Liver (tissue), 8 donors: ENCODE measurements at regions not wholly inside any gene's neighbourhood (a gene's known extent, or its start where the extent isn't known, plus 50 kb on each side); places are given as distances from the start of the nearest gene placed in this dataset.

ENCODE experiments used
- DNase-seq: peaks from one replicate; pipeline ENCODE4 v3.0.0-alpha.2; 2017; ENCODE audit warnings: low spot score
- H3K27ac ChIP-seq, 2 donors: one replicate each; pipeline ENCODE4 v1.7.0; 2013; ENCODE audit warnings: inconsistent platforms in 2 of 2, low read length in 2 of 2, control low read depth in 1 of 2, low read depth in 1 of 2, mild to moderate bottlenecking in 1 of 2
- H3K27me3 ChIP-seq, 4 donors: one replicate each; pipeline versions ENCODE4 v1.6.1 to v1.7.0; 2013; ENCODE audit warnings: low read length in 3 of 4, inconsistent platforms in 1 of 4, mild to moderate bottlenecking in 1 of 4, moderate library complexity in 1 of 4; ENCODE audit not compliant: control insufficient read depth in 4 of 4, insufficient read depth in 4 of 4
- H3K36me3 ChIP-seq, 4 donors: one replicate each; pipeline versions ENCODE4 v1.6.1 to v1.7.0; 2013; ENCODE audit warnings: low read length in 3 of 4, mild to moderate bottlenecking in 3 of 4, low read depth in 1 of 4, moderate library complexity in 1 of 4; ENCODE audit not compliant: control insufficient read depth in 4 of 4, insufficient read depth in 3 of 4
- H3K4me1 ChIP-seq, 4 donors: one replicate each; pipeline versions ENCODE4 v1.6.1 to v1.7.0; 2013; ENCODE audit warnings: low read length in 3 of 4, mild to moderate bottlenecking in 3 of 4, moderate library complexity in 1 of 4; ENCODE audit not compliant: control insufficient read depth in 4 of 4, insufficient read depth in 4 of 4
- H3K4me3 ChIP-seq, 3 donors: one replicate each; pipeline versions ENCODE4 v1.6.1 to v1.7.0; 2013; ENCODE audit warnings: low read length in 3 of 3, control low read depth in 1 of 3, low read depth in 1 of 3, mild to moderate bottlenecking in 1 of 3
- H3K9ac ChIP-seq, 2 donors: one replicate each; pipeline ENCODE4 v1.7.0; 2013; ENCODE audit warnings: low read length in 2 of 2, mild to moderate bottlenecking in 2 of 2, moderate library complexity in 2 of 2, control low read depth in 1 of 2, low read depth in 1 of 2
- H3K9me3 ChIP-seq, 4 donors: one replicate each; pipeline versions ENCODE4 v1.6.1 to v1.7.0; 2013; ENCODE audit warnings: low read length in 3 of 4; ENCODE audit not compliant: control insufficient read depth in 4 of 4
- ATF3 ChIP-seq: IDR thresholded peaks from 2 replicates; pipeline ENCODE4 v1.6.1; 2016; ENCODE audit warnings: antibody characterized with exemption
- CTCF ChIP-seq: fragments of 150-350 bp; IDR thresholded peaks from 2 replicates; pipeline ENCODE4 v1.5.1; 2017; ENCODE audit warnings: improper control_type of control experiment, low read depth, low read length; ENCODE audit not compliant: missing input control
- EGR1 ChIP-seq, 2 donors: IDR thresholded peaks; 2 replicates each; pipeline ENCODE4 v1.6.1; 2016 to 2018; ENCODE audit warnings: antibody characterized with exemption in 2 of 2, low read depth in 2 of 2
- FOXA1 ChIP-seq: IDR thresholded peaks from 2 replicates; pipeline ENCODE4 v1.6.1; 2016; ENCODE audit warnings: antibody characterized with exemption
- FOXA2 ChIP-seq: IDR thresholded peaks from 2 replicates; pipeline ENCODE4 v1.6.1; 2016; ENCODE audit warnings: antibody characterized with exemption
- GABPA ChIP-seq, 2 donors: IDR thresholded peaks in 1 of 2; conservative IDR thresholded peaks in 1 of 2; 2 replicates each; pipeline ENCODE4 v1.6.1; 2016; ENCODE audit warnings: antibody characterized with exemption in 2 of 2, mild to moderate bottlenecking in 1 of 2, moderate library complexity in 1 of 2
- HNF4A ChIP-seq, 2 donors: conservative IDR thresholded peaks; 2 replicates each; pipeline ENCODE4 v1.6.1; 2016; ENCODE audit warnings: antibody characterized with exemption in 2 of 2, mild to moderate bottlenecking in 2 of 2
- HNF4G ChIP-seq: IDR thresholded peaks from 2 replicates; pipeline ENCODE4 v1.6.1; 2016; ENCODE audit warnings: antibody characterized with exemption
- JUND ChIP-seq, 2 donors: IDR thresholded peaks; 2 replicates each; pipeline ENCODE4 v1.6.1; 2016; ENCODE audit warnings: antibody characterized with exemption in 2 of 2
- MAX ChIP-seq: IDR thresholded peaks from 2 replicates; pipeline ENCODE4 v1.6.1; 2016; ENCODE audit warnings: antibody characterized with exemption
- NR2F2 ChIP-seq: IDR thresholded peaks from 2 replicates; pipeline ENCODE4 v1.6.1; 2016; ENCODE audit warnings: antibody characterized with exemption
- RAD21 ChIP-seq, 2 donors: IDR thresholded peaks; 2 replicates each; pipeline ENCODE4 v1.6.1; 2016; ENCODE audit warnings: antibody characterized with exemption in 2 of 2, mild to moderate bottlenecking in 2 of 2
- REST ChIP-seq: IDR thresholded peaks from 2 replicates; pipeline ENCODE4 v1.6.1; 2016; ENCODE audit warnings: antibody characterized with exemption, mild to moderate bottlenecking
- RXRA ChIP-seq, 2 donors: IDR thresholded peaks; 2 replicates each; pipeline ENCODE4 v1.6.1; 2017 to 2018; ENCODE audit warnings: antibody characterized with exemption in 2 of 2, mild to moderate bottlenecking in 1 of 2
- SP1 ChIP-seq: IDR thresholded peaks from 2 replicates; pipeline ENCODE4 v1.6.1; 2018; ENCODE audit warnings: antibody characterized with exemption, mild to moderate bottlenecking
- TAF1 ChIP-seq: conservative IDR thresholded peaks from 2 replicates; pipeline ENCODE4 v1.6.1; 2016; ENCODE audit warnings: antibody characterized with exemption, mild to moderate bottlenecking
- YY1 ChIP-seq: IDR thresholded peaks from 2 replicates; pipeline ENCODE4 v1.6.1; 2016; ENCODE audit warnings: antibody characterized with exemption, mild to moderate bottlenecking
- ZBTB33 ChIP-seq: IDR thresholded peaks from 2 replicates; pipeline ENCODE4 v1.6.1; 2016; ENCODE audit warnings: antibody characterized with exemption
- WGBS: extraction: QIAGEN DNeasy Blood & Tissue Kit; methylation state at CpG from one replicate; pipeline ENCODE4 v1.1.7; 2013; 5-methylcytosine and 5-hydroxymethylcytosine counted together
- donor health status: healthy.
- donor health status: healthy.
- donor health status: healthy.
- donor health status: healthy.
- donor health status: healthy.

- DNase-seq = no peak
- no peaks in the 10 kb centered on the region for H3K9me3 ChIP-seq
- peaks cover 2 to 5% (median 4%) of the 10 kb centered on the region in 4 donors for H3K4me1 ChIP-seq
- H3K4me3 ChIP-seq = no peak overlapping the region
- no peak overlapping the region for H3K9ac ChIP-seq
- no peak for TF ChIP-seq MAX
- no peak for TF ChIP-seq SP1
- TF ChIP-seq FOXA1 = no peak
- no peak for TF ChIP-seq NR2F2
- no peak for TF ChIP-seq TAF1
- no peak for TF ChIP-seq ATF3
- no peak for TF ChIP-seq REST
- TF ChIP-seq GABPA (IDR thresholded peaks at IDR 0.05 in 1 of 2, conservative IDR thresholded peaks at IDR 0.05 in 1 of 2) = no peak
- no peak for TF ChIP-seq RAD21 (IDR thresholded peaks at IDR 0.05)
- no peak for TF ChIP-seq ZBTB33
- TF ChIP-seq CTCF = no peak
- TF ChIP-seq YY1 = no peak
- TF ChIP-seq RXRA (IDR thresholded peaks at IDR 0.05) = no peak
- no peak for TF ChIP-seq HNF4A (conservative IDR thresholded peaks at IDR 0.05)
- TF ChIP-seq JUND (IDR thresholded peaks at IDR 0.05) = no peak
- no peak for TF ChIP-seq EGR1 (IDR thresholded peaks at IDR 0.05; ENCODE audit: low read depth in 2 of 2)
- no peak for TF ChIP-seq FOXA2
- TF ChIP-seq HNF4G = no peak
- H3K27ac ChIP-seq = no peak overlapping the region
- H3K27me3 ChIP-seq = no peaks in the 10 kb centered on the region
- no peaks in the 10 kb centered on the region for H3K36me3 ChIP-seq
These were observed 613.8 kb upstream of the NR2F2 start for GRCh38 chr15:95716708-95717107.

GRCh38 chr15:95718441-95718840, 612.1 kb upstream of the NR2F2 start:
- Histone ChIP-seq H3K4me1 (peaks cover 2 to 5% (median 4%) of the 10 kb centered on the region in 4 donors), H3K9ac (no peak overlapping the region), H3K9me3 (no peaks in the 10 kb centered on the region), H3K36me3 (no peaks in the 10 kb centered on the region), H3K27me3 (no peaks in the 10 kb centered on the region), H3K4me3 (no peak overlapping the region), H3K27ac (no peak overlapping the region)
- no peak for DNase-seq
- WGBS = 87% methylated on average over 7 of the region's 7 CpGs
- TF ChIP-seq REST (no peak), HNF4A (conservative IDR thresholded peaks at IDR 0.05) (no peak), ZBTB33 (no peak), RXRA (IDR thresholded peaks at IDR 0.05) (no peak), RAD21 (IDR thresholded peaks at IDR 0.05) (no peak), HNF4G (no peak), FOXA1 (no peak), MAX (no peak)
